PC-9 (cell line): ENCODE measurements at regions not wholly inside any gene's neighbourhood (a gene's known extent, or its start where the extent isn't known, plus 50 kb on each side); places are given as distances from the start of the nearest gene placed in this dataset.

ENCODE experiments used
- BruUV-seq: library from RNA; stranded (reverse); fragments of 400-500 nt; replicated peaks from 2 replicates; lab custom pipeline; 2021; lab: Mats Ljungman, UMichigan
- CTCF ChIA-PET: fragments of 300-600 bp; sonication (Branson Sonifier 250); formaldehyde crosslinking; loops from one replicate; lab custom pipeline; 2022; ENCODE audit warnings: antibody characterized with exemption; lab: Charles Lee
- POLR2A ChIA-PET: fragments of 300-600 bp; sonication (Branson Sonifier 250); formaldehyde crosslinking; loops from one replicate; lab custom pipeline; 2022; ENCODE audit warnings: antibody characterized with exemption; ENCODE audit not compliant: unreplicated experiment; lab: Charles Lee
- DNase-seq, 2 experiments: peaks; one replicate each; pipeline versions ENCODE4 v3.0.0 to v3.0.0-alpha.2; 2015 to 2022; ENCODE audit warnings: mixed read lengths in 1 of 2
- H2AFZ ChIP-seq: fragments of 200-600 bp; sonication (generic); 2 replicates; pipeline ENCODE4 v1.8.1; 2017; ENCODE audit warnings: antibody characterized with exemption
- H3F3A ChIP-seq: fragments of 200-600 bp; sonication (generic); 2 replicates; pipeline ENCODE4 v1.8.1; 2017; ENCODE audit warnings: antibody characterized with exemption, mild to moderate bottlenecking, low read depth; ENCODE audit not compliant: insufficient read depth
- H3K27ac ChIP-seq: fragments of 200-600 bp; sonication (generic); 2 replicates; pipeline ENCODE4 v1.6.1; 2016; ENCODE audit warnings: mixed run types
- H3K27me3 ChIP-seq: fragments of 200-600 bp; sonication (generic); 2 replicates; pipeline ENCODE4 v1.6.1; 2016; ENCODE audit warnings: low read depth, mixed run types; ENCODE audit not compliant: insufficient read depth
- H3K36me3 ChIP-seq: fragments of 200-600 bp; sonication (generic); 2 replicates; pipeline ENCODE4 v1.6.1; 2016; ENCODE audit warnings: low read depth, mixed run types
- H3K4me1 ChIP-seq: fragments of 200-600 bp; sonication (generic); replicated peaks from 2 replicates; pipeline ENCODE4 v1.6.1; 2016; ENCODE audit warnings: mixed run types; ENCODE audit not compliant: insufficient read depth
- H3K4me2 ChIP-seq: fragments of 200-600 bp; sonication (generic); 2 replicates; pipeline ENCODE4 v1.6.1; 2017; ENCODE audit warnings: mixed run types
- H3K4me3 ChIP-seq: fragments of 200-600 bp; sonication (generic); 2 replicates; pipeline ENCODE4 v1.6.1; 2016; ENCODE audit warnings: mixed run types
- H3K79me2 ChIP-seq: fragments of 200-600 bp; sonication (generic); 2 replicates; pipeline ENCODE4 v1.6.1; 2017; ENCODE audit warnings: low read depth, mixed run types
- H3K9me2 ChIP-seq: fragments of 200-600 bp; sonication (generic); 2 replicates; pipeline ENCODE4 v1.8.1; 2017; ENCODE audit warnings: mild to moderate bottlenecking; ENCODE audit not compliant: insufficient read depth
- H3K9me3 ChIP-seq: fragments of 200-600 bp; sonication (generic); 2 replicates; pipeline ENCODE4 v1.8.1; 2016; ENCODE audit warnings: low read depth; ENCODE audit not compliant: insufficient read depth
- H4K20me1 ChIP-seq: fragments of 200-600 bp; sonication (generic); 2 replicates; pipeline ENCODE4 v1.8.1; 2017; ENCODE audit not compliant: insufficient read depth
- EZH2 ChIP-seq: fragments of 200-600 bp; sonication (generic); IDR thresholded peaks from 2 replicates; pipeline ENCODE4 v1.8.0; 2017; ENCODE audit warnings: antibody characterized with exemption, low read depth
- intact Hi-C: fragments of 100-400 bp; cut with micrococcal nuclease; formaldehyde crosslinking; loops from one replicate; pipeline ENCODE4 v1.10.0; 2022; ENCODE audit not compliant: unreplicated experiment
- TF ChIP-seq, protein P1 (sequence below): fragments of 200-600 bp; sonication (generic); conservative IDR thresholded peaks from 2 replicates; pipeline ENCODE4 v1.6.1; 2017; ENCODE audit warnings: mixed run types, antibody characterized with exemption, mild to moderate bottlenecking, moderate library complexity

DNA sequence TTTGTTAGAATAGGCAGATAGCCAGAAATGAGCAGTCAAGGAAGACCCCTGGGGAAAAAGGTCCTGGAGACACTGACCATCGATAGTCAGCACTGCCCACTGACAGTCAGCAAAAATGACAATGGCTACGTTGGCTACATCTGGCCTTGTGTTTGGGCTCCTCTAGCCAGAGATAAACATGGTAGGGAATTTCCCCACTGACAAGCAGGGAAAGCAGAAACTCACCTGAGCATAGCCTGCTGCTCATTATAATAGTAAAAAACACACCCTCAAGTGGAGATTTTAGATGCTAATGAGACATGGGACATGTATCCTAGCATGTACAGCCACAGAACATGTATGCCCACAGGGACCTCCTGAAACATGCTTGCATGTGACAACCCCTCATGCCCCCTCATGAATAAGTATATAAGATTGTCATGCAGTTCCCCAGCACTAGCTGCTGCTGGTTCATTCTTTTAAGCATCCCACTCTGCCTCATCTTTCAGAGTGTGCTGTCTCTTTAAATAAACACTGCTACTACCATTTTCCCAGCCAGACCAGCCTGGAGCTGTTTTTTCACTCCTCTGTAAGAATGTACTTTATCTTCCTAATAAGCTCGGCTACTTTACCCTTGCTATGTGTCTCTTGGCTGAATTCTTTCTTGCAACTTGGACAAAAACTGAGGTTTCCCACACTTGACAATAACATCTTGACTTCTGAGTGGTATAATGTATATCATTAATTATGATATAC, 550.1 kb upstream of the CDH8 start:
- no peak overlapping the region for H3K4me2 ChIP-seq

DNA sequence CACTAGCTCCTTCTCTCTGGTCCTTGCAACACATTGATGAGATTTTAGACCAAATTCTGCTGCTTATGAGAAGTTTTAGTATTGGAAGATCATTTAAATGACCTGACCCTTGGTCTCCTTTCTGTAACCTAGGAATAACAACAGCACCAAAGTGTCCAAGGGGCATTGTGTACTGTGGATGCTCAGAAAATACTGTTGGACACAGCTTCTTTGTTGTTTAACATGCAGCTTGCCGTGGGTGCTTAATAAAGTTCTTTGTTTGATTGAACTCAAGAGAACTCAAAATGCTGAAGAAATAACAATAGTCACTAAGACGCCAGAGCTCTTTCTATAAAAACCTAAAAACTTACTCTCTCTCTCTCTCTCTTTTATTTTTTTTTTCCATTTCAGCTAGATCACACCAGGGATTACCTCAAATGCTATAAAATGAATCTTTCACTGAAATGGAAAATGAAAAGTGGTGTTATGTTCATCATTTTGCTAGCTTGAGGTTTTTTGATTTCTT, 548.9 kb upstream of the CDH8 start:
- no peak overlapping the region for H3K4me2 ChIP-seq
- 0 out of 2 replicates have a peak, but pooled peaks cover 10% of the 10 kb centered on the region for H3K27me3 ChIP-seq
- ChIA-PET CTCF (no interaction called here), POLR2A (no interaction called here)
- no peaks in the 10 kb centered on the region for H4K20me1 ChIP-seq
- no peaks in the 10 kb centered on the region for H3K9me2 ChIP-seq
- intact Hi-C loops: no loop called here
- DNase-seq: no peak
- no peaks in the 10 kb centered on the region for H3F3A ChIP-seq
- H2AFZ ChIP-seq: no peak overlapping the region
- no peaks in the 10 kb centered on the region for H3K4me1 ChIP-seq
- H3K27ac ChIP-seq: no peak overlapping the region
- no peaks in the 10 kb centered on the region for H3K79me2 ChIP-seq
- no peaks in the 10 kb centered on the region for H3K9me3 ChIP-seq
- TF ChIP-seq, protein P1, sequence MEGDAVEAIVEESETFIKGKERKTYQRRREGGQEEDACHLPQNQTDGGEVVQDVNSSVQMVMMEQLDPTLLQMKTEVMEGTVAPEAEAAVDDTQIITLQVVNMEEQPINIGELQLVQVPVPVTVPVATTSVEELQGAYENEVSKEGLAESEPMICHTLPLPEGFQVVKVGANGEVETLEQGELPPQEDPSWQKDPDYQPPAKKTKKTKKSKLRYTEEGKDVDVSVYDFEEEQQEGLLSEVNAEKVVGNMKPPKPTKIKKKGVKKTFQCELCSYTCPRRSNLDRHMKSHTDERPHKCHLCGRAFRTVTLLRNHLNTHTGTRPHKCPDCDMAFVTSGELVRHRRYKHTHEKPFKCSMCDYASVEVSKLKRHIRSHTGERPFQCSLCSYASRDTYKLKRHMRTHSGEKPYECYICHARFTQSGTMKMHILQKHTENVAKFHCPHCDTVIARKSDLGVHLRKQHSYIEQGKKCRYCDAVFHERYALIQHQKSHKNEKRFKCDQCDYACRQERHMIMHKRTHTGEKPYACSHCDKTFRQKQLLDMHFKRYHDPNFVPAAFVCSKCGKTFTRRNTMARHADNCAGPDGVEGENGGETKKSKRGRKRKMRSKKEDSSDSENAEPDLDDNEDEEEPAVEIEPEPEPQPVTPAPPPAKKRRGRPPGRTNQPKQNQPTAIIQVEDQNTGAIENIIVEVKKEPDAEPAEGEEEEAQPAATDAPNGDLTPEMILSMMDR: no peak
- no peak for TF ChIP-seq EZH2
- H3K36me3 ChIP-seq: no peaks in the 10 kb centered on the region
- no TSS peak for BruUV-seq
- H3K4me3 ChIP-seq: no peak overlapping the region

More for the DNA sequence above, 550.1 kb upstream of the CDH8 start:
- Histone ChIP-seq H3K79me2 (no peaks in the 10 kb centered on the region), H3K4me1 (no peaks in the 10 kb centered on the region), H3K9me3 (no peaks in the 10 kb centered on the region), H3K36me3 (no peaks in the 10 kb centered on the region), H2AFZ (no peak overlapping the region), H3K27ac (no peak overlapping the region), H3F3A (no peaks in the 10 kb centered on the region), H3K27me3 (0 out of 2 replicates have a peak, but pooled peaks cover 10% of the 10 kb centered on the region), H4K20me1 (no peaks in the 10 kb centered on the region), H3K9me2 (no peaks in the 10 kb centered on the region), H3K4me3 (no peak overlapping the region)
- POLR2A ChIA-PET: no interaction called here
- DNase-seq: no peak
- TF ChIP-seq, protein P1: no peak
- TF ChIP-seq EZH2: no peak
- intact Hi-C loops: no loop called here
- BruUV-seq: no TSS peak
- CTCF ChIA-PET: no interaction called here

DNA sequence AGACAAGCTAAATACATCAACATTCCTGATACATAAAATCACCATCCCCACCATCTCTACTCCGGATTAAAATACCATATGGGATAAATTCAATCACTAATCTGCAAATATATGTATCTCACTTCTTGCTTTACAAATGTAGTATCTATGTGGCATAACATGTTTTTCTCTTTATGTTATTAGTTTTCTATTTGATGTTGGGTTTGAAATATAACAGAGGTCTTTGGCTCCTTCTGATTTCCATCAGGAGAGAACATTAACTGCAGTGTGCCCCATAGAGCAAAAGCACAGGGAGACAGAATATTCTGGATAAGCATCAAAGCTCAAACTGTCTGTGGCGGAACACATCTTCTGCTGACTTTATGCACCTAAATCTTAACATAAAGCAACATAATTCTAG, 547.2 kb upstream of the CDH8 start:
- intact Hi-C loops: no loop called here
- Histone ChIP-seq H3K4me2 (no peak overlapping the region), H3K36me3 (no peaks in the 10 kb centered on the region), H3K4me3 (no peak overlapping the region), H3K27me3 (0 out of 2 replicates have a peak, but pooled peaks cover 10% of the 10 kb centered on the region), H3K79me2 (no peaks in the 10 kb centered on the region), H3F3A (no peaks in the 10 kb centered on the region), H4K20me1 (no peaks in the 10 kb centered on the region), H3K9me3 (no peaks in the 10 kb centered on the region), H3K9me2 (no peaks in the 10 kb centered on the region), H2AFZ (no peak overlapping the region), H3K4me1 (no peaks in the 10 kb centered on the region), H3K27ac (no peak overlapping the region)
- ChIA-PET CTCF (no interaction called here), POLR2A (no interaction called here)
- no peak for TF ChIP-seq EZH2
- TF ChIP-seq, protein P1: no peak
- DNase-seq: no peak
- BruUV-seq: no TSS peak
